Stomach (tissue), 4 donors: ENCODE measurements at regions not wholly inside any gene's neighbourhood (a gene's known extent, or its start where the extent isn't known, plus 50 kb on each side); places are given as distances from the start of the nearest gene placed in this dataset.

Experiments
- POLR2A ChIP-seq, 4 donors: fragments of 450-650 bp; IDR thresholded peaks; one replicate each; pipeline ENCODE4 v1.6.1; 2016; ENCODE audit warnings: antibody characterized with exemption in 4 of 4, control low read depth in 2 of 4, mild to moderate bottlenecking in 1 of 4, moderate library complexity in 1 of 4
- POLR2AphosphoS5 ChIP-seq, 3 donors: sonication (generic); formaldehyde crosslinking; IDR thresholded peaks; one replicate each; pipeline ENCODE4 v1.6.1; 2016; ENCODE audit warnings: antibody characterized with exemption in 3 of 3
- TF ChIP-seq, protein P1 (sequence below), 7 experiments: fragments of 450-650 bp in 4 of 7; fragments of 200-600 bp in 3 of 7; sonication (generic) in 3 of 7; IDR thresholded peaks; one replicate each; pipeline ENCODE4 v1.5.1; 2016 to 2019; ENCODE audit warnings: antibody characterized with exemption in 7 of 7, control low read depth in 2 of 7, mild to moderate bottlenecking in 1 of 7

DNA sequence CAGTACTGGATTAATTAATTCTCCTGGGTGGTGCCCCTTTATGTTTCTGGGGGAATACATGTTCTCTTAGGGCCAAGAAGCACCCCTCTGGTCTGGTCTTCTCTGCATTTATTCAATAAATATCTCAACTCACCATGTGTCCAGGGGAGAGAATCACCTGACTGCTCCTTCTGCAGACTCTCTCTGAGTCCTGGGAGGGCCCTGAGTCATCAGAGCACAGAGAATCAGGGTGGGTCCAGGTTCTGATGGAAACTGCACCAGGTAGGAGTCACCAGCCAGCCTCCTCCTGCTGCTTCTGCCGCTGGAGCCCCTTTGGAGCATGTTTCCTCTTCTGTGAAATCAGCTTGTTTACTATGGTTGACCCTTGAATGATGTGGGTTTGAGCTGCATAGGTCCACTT, 107.7 kb upstream of the PLET1 start:
- TF ChIP-seq, protein P1, sequence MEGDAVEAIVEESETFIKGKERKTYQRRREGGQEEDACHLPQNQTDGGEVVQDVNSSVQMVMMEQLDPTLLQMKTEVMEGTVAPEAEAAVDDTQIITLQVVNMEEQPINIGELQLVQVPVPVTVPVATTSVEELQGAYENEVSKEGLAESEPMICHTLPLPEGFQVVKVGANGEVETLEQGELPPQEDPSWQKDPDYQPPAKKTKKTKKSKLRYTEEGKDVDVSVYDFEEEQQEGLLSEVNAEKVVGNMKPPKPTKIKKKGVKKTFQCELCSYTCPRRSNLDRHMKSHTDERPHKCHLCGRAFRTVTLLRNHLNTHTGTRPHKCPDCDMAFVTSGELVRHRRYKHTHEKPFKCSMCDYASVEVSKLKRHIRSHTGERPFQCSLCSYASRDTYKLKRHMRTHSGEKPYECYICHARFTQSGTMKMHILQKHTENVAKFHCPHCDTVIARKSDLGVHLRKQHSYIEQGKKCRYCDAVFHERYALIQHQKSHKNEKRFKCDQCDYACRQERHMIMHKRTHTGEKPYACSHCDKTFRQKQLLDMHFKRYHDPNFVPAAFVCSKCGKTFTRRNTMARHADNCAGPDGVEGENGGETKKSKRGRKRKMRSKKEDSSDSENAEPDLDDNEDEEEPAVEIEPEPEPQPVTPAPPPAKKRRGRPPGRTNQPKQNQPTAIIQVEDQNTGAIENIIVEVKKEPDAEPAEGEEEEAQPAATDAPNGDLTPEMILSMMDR (IDR thresholded peaks at IDR 0.05), result no peak
- TF ChIP-seq POLR2A (IDR thresholded peaks at IDR 0.05) (no peak), POLR2AphosphoS5 (IDR thresholded peaks at IDR 0.05) (no peak)
